ENCODE measurements at regions not wholly inside any gene's neighbourhood (a gene's known extent, or its start where the extent isn't known, plus 50 kb on each side); places are given as distances from the start of the nearest gene placed in this dataset.

GRCh38 chr3:163730684-163731083, 1347.6 kb downstream of the SI start:
- ATAC-seq (ENCODE audit: low FRiP score in 2 of 2) (no peak), DNase-seq (no peak)
- Histone ChIP-seq H3K27ac (no peak overlapping the region), H3K27me3 (no peaks in the 10 kb centered on the region), H3K4me1 (no peaks in the 10 kb centered on the region), H3K36me3 (no peaks in the 10 kb centered on the region), H3K4me3 (no peak overlapping the region), H3K9me3 (no peaks in the 10 kb centered on the region)
- 82 to 89% methylated on average over 2 of the region's 2 CpGs for WGBS, 2 donors
- TF ChIP-seq EP300 (IDR thresholded peaks at IDR 0.05) = no peak

- H3K4me3 ChIP-seq = no peak overlapping the region
Observed at GRCh38 chr3:163726125-163726524, 1352.2 kb downstream of the SI start.

GRCh38 chr3:163722405-163722804, 1355.9 kb downstream of the SI start:
- no peaks in the 10 kb centered on the region for H3K27me3 ChIP-seq
- ATAC-seq (ENCODE audit: low FRiP score in 2 of 2) (no peak), DNase-seq (no peak)
- H3K4me3 ChIP-seq = no peak overlapping the region
- H3K9me3 ChIP-seq = no peaks in the 10 kb centered on the region
- no peak for TF ChIP-seq EP300 (IDR thresholded peaks at IDR 0.05)
- no peak for TF ChIP-seq POLR2A (IDR thresholded peaks at IDR 0.05)
- no peak for TF ChIP-seq CTCF (IDR thresholded peaks at IDR 0.05)
- TF ChIP-seq POLR2AphosphoS5 (IDR thresholded peaks at IDR 0.05) = no peak
- no peaks in the 10 kb centered on the region for H3K36me3 ChIP-seq
- 84 to 90% methylated on average over 2 of the region's 2 CpGs for WGBS, 2 donors
- H3K4me1 ChIP-seq = no peaks in the 10 kb centered on the region
- H3K27ac ChIP-seq = no peak overlapping the region

More at GRCh38 chr3:163726125-163726524, 1352.2 kb downstream of the SI start:
- TF ChIP-seq POLR2A (IDR thresholded peaks at IDR 0.05) (no peak), CTCF (IDR thresholded peaks at IDR 0.05) (no peak), EP300 (IDR thresholded peaks at IDR 0.05) (no peak), POLR2AphosphoS5 (IDR thresholded peaks at IDR 0.05) (no peak)
- Histone ChIP-seq H3K4me1 (no peaks in the 10 kb centered on the region), H3K27me3 (no peaks in the 10 kb centered on the region), H3K27ac (no peak overlapping the region), H3K36me3 (no peaks in the 10 kb centered on the region), H3K9me3 (no peaks in the 10 kb centered on the region)
- ATAC-seq (ENCODE audit: low FRiP score in 2 of 2) = no peak
- DNase-seq = no peak
- WGBS, 2 donors = 59 to 84% methylated on average over 2 of the region's 2 CpGs

- Histone ChIP-seq H3K27me3 (no peaks in the 10 kb centered on the region), H3K4me3 (no peak overlapping the region), H3K9me3 (no peaks in the 10 kb centered on the region), H3K4me1 (no peaks in the 10 kb centered on the region), H3K36me3 (no peaks in the 10 kb centered on the region), H3K27ac (no peak overlapping the region)
- WGBS, 2 donors = 93 to 95% methylated on average over 4 to 6 of the region's 6 CpGs
- no peak for TF ChIP-seq POLR2AphosphoS5 (IDR thresholded peaks at IDR 0.05)
- no peak for TF ChIP-seq CTCF (IDR thresholded peaks at IDR 0.05)
- no peak for TF ChIP-seq POLR2A (IDR thresholded peaks at IDR 0.05)
- no peak for TF ChIP-seq EP300 (IDR thresholded peaks at IDR 0.05)
- peak in 1 of 2 donors; percentile 40 for ATAC-seq (ENCODE audit: low FRiP score in 2 of 2)
- peak in 1 of 2 donors; percentile 23 for DNase-seq
Observed at GRCh38 chr3:163721596-163721995, 1356.7 kb downstream of the SI start.

GRCh38 chr3:163717377-163717776, 1360.9 kb downstream of the SI start:
- no peaks in the 10 kb centered on the region for H3K27me3 ChIP-seq
- WGBS, 2 donors = 95 to 96% methylated on average over 4 of the region's 4 CpGs
- no peak overlapping the region for H3K4me3 ChIP-seq
- DNase-seq (no peak), ATAC-seq (ENCODE audit: low FRiP score in 2 of 2) (no peak)
- H3K4me1 ChIP-seq = no peaks in the 10 kb centered on the region
- H3K36me3 ChIP-seq = no peaks in the 10 kb centered on the region
- TF ChIP-seq POLR2AphosphoS5 (IDR thresholded peaks at IDR 0.05) (no peak), EP300 (IDR thresholded peaks at IDR 0.05) (no peak)
- no peak overlapping the region for H3K27ac ChIP-seq
- H3K9me3 ChIP-seq = no peaks in the 10 kb centered on the region

GRCh38 chr3:163708428-163708827, 1369.9 kb downstream of the SI start:
- no peak for TF ChIP-seq POLR2A (IDR thresholded peaks at IDR 0.05)
- TF ChIP-seq CTCF (IDR thresholded peaks at IDR 0.05) = no peak
- TF ChIP-seq POLR2AphosphoS5 (IDR thresholded peaks at IDR 0.05) = no peak
- TF ChIP-seq EP300 (IDR thresholded peaks at IDR 0.05) = no peak
- no peak overlapping the region for H3K27ac ChIP-seq
- no peak for DNase-seq
- no peaks in the 10 kb centered on the region for H3K36me3 ChIP-seq
- no peaks in the 10 kb centered on the region for H3K4me1 ChIP-seq
- H3K4me3 ChIP-seq = no peak overlapping the region
- 72 to 85% methylated on average over 1 of the region's 1 CpG for WGBS, 2 donors
- no peaks in the 10 kb centered on the region for H3K27me3 ChIP-seq
- no peaks in the 10 kb centered on the region for H3K9me3 ChIP-seq
- ATAC-seq (ENCODE audit: low FRiP score in 2 of 2) = no peak
